ENCODE measurements at regions not wholly inside any gene's neighbourhood (a gene's known extent, or its start where the extent isn't known, plus 50 kb on each side); places are given as distances from the start of the nearest gene placed in this dataset.

DNA sequence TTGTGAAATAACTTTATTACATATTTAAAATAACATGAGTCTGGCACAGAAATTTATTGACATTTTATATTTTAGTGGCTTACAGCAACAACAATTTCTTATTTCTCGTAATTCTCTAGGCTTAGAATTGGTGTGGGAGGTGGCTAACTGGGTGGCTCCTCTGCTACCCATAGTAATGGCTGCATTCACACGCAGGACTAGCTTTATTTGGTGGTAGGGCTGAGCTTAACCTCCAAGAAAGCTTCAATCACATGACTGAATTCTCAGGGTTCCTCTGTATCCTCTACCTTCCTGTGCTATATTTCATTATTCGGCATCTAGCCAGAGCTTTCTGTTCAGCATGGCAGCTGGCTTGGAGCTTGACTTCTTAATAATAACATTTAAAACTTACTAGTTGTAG, 138.8 kb downstream of the ZWINT start:
- TF ChIP-seq, protein P1, sequence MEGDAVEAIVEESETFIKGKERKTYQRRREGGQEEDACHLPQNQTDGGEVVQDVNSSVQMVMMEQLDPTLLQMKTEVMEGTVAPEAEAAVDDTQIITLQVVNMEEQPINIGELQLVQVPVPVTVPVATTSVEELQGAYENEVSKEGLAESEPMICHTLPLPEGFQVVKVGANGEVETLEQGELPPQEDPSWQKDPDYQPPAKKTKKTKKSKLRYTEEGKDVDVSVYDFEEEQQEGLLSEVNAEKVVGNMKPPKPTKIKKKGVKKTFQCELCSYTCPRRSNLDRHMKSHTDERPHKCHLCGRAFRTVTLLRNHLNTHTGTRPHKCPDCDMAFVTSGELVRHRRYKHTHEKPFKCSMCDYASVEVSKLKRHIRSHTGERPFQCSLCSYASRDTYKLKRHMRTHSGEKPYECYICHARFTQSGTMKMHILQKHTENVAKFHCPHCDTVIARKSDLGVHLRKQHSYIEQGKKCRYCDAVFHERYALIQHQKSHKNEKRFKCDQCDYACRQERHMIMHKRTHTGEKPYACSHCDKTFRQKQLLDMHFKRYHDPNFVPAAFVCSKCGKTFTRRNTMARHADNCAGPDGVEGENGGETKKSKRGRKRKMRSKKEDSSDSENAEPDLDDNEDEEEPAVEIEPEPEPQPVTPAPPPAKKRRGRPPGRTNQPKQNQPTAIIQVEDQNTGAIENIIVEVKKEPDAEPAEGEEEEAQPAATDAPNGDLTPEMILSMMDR (IDR thresholded peaks at IDR 0.05), result no peak
- TF ChIP-seq POLR2A (IDR thresholded peaks at IDR 0.05) (no peak), POLR2AphosphoS5 (IDR thresholded peaks at IDR 0.05) (no peak)

All from prostate gland (tissue), 2 donors.